ENCODE measurements at regions not wholly inside any gene's neighbourhood (a gene's known extent, or its start where the extent isn't known, plus 50 kb on each side); places are given as distances from the start of the nearest gene placed in this dataset.

- POLR2A ChIA-PET: no interaction called here
- no peak for TF ChIP-seq CTCF (IDR thresholded peaks at IDR 0.05; ENCODE audit: insufficient read depth, low read depth, low read length)
- H3K27me3 ChIP-seq (ENCODE audit: control insufficient read depth, insufficient read depth, low read length): no peaks in the 10 kb centered on the region
- H3K36me3 ChIP-seq (ENCODE audit: control insufficient read depth, insufficient read depth, low read length): no peaks in the 10 kb centered on the region
- H3K4me3 ChIP-seq (ENCODE audit: low read depth, low read length): no peak overlapping the region
- CTCF ChIA-PET: no interaction called here
- no peak for DNase-seq (ENCODE audit: low read depth)
Measured at GRCh38 chr3:27625864-27626263, 96.3 kb downstream of the EOMES start.

GRCh38 chr3:27623085-27623753, 98.9 kb downstream of the EOMES start:
- no peak for TF ChIP-seq CTCF (IDR thresholded peaks at IDR 0.05; ENCODE audit: insufficient read depth, low read depth, low read length)
- no peak for DNase-seq (ENCODE audit: low read depth)
- CTCF ChIA-PET: interaction anchor here (0.6 kb wide), 1 partner anchor 123 kb away, joined by 4 read pairs; no protein-coding TSS in a partner anchor

GRCh38 chr3:27617552-27617951, 104.6 kb downstream of the EOMES start:
- POLR2A ChIA-PET: no interaction called here
- no peak overlapping the region for H3K4me3 ChIP-seq (ENCODE audit: low read depth, low read length)
- no peak for TF ChIP-seq CTCF (IDR thresholded peaks at IDR 0.05; ENCODE audit: insufficient read depth, low read depth, low read length)

More at GRCh38 chr3:27623085-27623753, 98.9 kb downstream of the EOMES start:
- H3K36me3 ChIP-seq (ENCODE audit: control insufficient read depth, insufficient read depth, low read length): no peaks in the 10 kb centered on the region
- no peak overlapping the region for H3K4me3 ChIP-seq (ENCODE audit: low read depth, low read length)
- H3K27me3 ChIP-seq (ENCODE audit: control insufficient read depth, insufficient read depth, low read length): no peaks in the 10 kb centered on the region
- POLR2A ChIA-PET: no interaction called here

GRCh38 chr3:27616031-27616430, 106.1 kb downstream of the EOMES start:
- DNase-seq (ENCODE audit: low read depth): no peak
- ChIA-PET CTCF (no interaction called here), POLR2A (no interaction called here)
- Histone ChIP-seq H3K36me3 (ENCODE audit: control insufficient read depth, insufficient read depth, low read length) (no peaks in the 10 kb centered on the region), H3K4me3 (ENCODE audit: low read depth, low read length) (no peak overlapping the region), H3K27me3 (ENCODE audit: control insufficient read depth, insufficient read depth, low read length) (no peaks in the 10 kb centered on the region)
- TF ChIP-seq CTCF (IDR thresholded peaks at IDR 0.05; ENCODE audit: insufficient read depth, low read depth, low read length): no peak

More at GRCh38 chr3:27617552-27617951, 104.6 kb downstream of the EOMES start:
- H3K36me3 ChIP-seq (ENCODE audit: control insufficient read depth, insufficient read depth, low read length): no peaks in the 10 kb centered on the region
- DNase-seq (ENCODE audit: low read depth): no peak
- CTCF ChIA-PET: interaction anchor here (1.3 kb wide), 1 partner anchor 13 kb away, joined by 4 read pairs; no protein-coding TSS in a partner anchor
- H3K27me3 ChIP-seq (ENCODE audit: control insufficient read depth, insufficient read depth, low read length): no peaks in the 10 kb centered on the region

- TF ChIP-seq CTCF (IDR thresholded peaks at IDR 0.05; ENCODE audit: insufficient read depth, low read depth, low read length): no peak
- H3K27me3 ChIP-seq (ENCODE audit: control insufficient read depth, insufficient read depth, low read length): no peaks in the 10 kb centered on the region
- H3K4me3 ChIP-seq (ENCODE audit: low read depth, low read length): no peak overlapping the region
- CTCF ChIA-PET: no interaction called here
- no peaks in the 10 kb centered on the region for H3K36me3 ChIP-seq (ENCODE audit: control insufficient read depth, insufficient read depth, low read length)
- POLR2A ChIA-PET: interaction anchor here (0.6 kb wide), 1 partner anchor 15 kb away, joined by 4 read pairs; no protein-coding TSS in a partner anchor
- no peak for DNase-seq (ENCODE audit: low read depth)
Measured at GRCh38 chr3:27615555-27615954, 106.6 kb downstream of the EOMES start.
